ENCODE measurements at regions not wholly inside any gene's neighbourhood (a gene's known extent, or its start where the extent isn't known, plus 50 kb on each side); places are given as distances from the start of the nearest gene placed in this dataset.
"Not testable (repeated sequence)": the region's sequence is repeated elsewhere in the genome, so short reads cannot be mapped to it uniquely, and the experiment has no call there.

DNA sequence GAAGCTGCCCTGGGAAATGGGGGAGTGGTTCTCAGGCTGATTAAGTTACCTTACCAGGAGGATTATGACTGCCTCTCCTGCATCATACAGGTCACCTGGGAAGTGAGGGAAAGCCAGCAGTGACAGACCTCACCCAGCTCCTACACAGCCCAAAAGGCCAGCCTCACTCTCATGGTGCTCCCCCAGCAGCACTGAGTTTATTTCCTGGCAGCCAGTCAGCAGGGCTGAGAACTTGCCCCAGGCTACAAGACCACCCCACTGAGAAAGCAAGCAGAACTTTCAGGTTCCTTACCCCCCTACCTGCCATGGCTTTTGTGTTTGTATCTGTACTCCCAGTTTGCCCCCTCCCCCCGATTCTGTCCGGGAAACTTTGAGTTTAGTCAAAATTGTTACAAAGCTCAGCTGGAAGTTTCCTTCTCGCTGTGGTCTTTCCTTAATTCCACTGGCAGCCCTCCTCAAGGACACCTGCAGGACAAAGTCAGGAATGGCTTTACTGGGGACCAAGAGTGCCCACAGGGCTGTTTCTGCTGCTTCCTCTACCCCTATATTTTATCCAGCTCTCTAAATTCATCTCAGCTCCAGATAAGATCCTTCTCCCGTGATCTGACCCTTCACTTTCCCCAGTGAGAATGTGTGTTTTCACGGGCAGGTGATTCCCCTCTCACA, 649.8 kb upstream of the MBL2 start:
- DNase-seq, result no peak

DNA sequence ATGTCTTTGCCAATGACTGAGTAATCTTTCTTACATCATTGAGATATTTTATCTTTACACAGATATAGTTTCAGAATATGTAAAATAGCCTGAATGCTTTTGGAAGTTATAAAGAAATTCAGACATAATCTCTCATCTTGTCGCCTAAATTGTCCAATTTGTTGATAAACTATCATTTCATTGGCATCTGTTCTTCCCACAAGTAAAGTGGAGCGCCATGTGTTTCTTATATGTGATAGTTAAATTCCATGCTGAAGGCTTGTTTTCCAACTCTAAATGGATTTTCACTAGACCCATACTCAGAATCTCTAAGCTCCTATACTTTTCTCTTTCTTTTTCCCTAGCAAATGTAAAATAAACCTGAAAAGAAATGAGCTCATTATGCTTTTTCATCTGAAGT, 640.1 kb upstream of the MBL2 start:
- DNase-seq, result no peak

DNA sequence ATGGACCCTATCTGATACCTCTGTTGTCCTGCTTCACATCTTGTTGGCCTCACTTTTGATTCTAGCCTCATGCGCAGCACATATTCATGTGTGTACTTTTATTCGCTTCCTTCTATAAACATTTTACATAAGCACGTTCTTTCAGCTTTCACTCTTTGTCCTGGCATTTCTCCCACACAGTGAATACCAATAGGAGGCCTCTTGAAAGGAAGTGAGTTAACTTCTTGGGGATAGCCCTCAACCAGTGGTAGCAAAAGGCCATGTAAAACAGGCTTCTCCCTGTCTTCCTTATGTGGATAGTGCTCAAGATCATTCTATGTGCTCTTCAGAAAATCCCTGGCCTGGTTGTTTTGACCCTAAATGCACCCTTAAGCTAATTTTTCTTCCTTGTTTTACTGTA, 633.9 kb upstream of the MBL2 start:
- no peak for DNase-seq

DNA sequence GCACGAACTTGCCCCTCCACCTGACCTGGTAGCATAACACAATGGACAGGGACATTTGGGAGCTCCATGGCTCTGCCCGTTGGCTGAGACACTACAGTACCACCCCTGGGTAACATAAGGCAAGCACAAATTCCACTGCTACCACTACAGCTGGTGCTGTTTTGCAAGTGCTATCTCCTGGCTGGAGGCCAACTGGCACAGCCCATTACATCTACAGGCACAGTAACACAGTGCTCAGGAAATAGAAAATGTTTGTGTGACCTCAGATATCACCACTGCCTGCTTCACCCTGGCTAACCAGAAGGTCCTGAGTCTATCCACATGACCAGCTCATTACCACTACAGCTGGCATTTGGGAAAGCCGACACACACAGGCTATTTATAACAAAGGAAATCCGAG, 631.1 kb upstream of the MBL2 start:
- DNase-seq, result no peak

- no peak for DNase-seq
Observed at GRCh38 chr10:53402594-53402993, 630.0 kb upstream of the MBL2 start.

- DNase-seq, result no peak
Observed at GRCh38 chr10:53401536-53401935, 629.0 kb upstream of the MBL2 start.

GRCh38 chr10:53396876-53397275, 624.3 kb upstream of the MBL2 start:
- DNase-seq, result no peak

DNA sequence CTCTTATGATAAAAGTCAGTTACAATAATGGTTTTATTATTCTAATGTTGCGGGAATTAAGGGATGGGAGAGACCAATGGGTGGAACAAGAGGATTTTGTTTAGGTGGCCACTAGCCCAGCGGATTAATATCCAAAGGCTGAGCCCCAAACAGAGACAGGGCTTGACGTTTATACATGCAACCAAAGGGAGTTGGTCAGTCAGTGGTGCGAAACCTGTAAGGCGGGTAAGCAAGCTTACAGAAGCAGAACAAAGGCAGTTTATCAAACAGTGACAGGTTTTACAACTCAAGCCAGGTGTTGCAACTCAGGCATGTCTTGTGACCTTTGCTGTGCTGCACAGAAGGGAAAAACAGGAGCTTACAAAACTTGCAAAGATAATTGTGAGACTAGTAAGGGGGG, 622.9 kb upstream of the MBL2 start:
- no peak for DNase-seq

GRCh38 chr10:53387562-53387961, 615.0 kb upstream of the MBL2 start:
- DNase-seq, result no peak

DNA sequence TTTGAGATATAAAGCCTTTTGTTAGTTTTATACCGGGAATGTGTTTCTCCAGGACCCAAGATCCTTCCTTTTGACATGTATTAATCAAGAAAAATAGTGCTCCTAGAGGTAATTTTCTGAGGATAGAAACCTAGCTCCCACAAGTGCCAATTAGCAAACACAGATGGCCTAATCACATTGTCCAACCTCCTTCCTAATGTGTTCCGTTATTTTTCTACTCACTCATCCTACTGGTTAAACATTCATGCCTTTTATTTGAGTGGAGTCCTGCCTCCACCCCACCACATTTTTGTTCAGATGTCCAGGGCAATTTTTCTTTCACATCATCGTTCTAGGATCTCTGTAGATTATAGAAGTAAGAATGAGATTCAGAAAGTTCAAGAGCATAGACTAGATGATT, 610.0 kb upstream of the MBL2 start:
- no peak for DNase-seq

DNA sequence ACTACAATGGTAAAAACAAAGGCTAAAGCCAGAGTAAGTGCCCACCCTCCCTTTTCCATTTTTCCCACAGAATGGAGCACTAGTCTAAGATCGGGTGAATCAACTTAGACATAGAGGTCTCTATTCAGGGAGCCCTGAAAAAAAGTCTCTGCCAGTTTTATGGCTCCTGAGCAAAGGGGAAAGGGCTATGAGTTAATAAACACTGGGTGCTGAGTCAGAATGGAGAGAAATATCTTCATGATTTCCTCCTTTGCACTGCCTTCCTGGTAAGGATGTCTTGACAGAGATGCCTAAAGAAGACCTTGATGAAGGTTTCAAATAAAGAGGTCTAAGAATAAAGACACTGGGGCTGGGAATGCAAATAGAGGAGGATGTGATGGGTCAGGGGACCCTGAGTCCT, 607.4 kb upstream of the MBL2 start:
- DNase-seq, result no peak

GRCh38 chr10:53370347-53370746, 597.8 kb upstream of the MBL2 start:
- no peak for DNase-seq

GRCh38 chr10:53361936-53362335, 589.4 kb upstream of the MBL2 start:
- DNase-seq, result no peak

DNA sequence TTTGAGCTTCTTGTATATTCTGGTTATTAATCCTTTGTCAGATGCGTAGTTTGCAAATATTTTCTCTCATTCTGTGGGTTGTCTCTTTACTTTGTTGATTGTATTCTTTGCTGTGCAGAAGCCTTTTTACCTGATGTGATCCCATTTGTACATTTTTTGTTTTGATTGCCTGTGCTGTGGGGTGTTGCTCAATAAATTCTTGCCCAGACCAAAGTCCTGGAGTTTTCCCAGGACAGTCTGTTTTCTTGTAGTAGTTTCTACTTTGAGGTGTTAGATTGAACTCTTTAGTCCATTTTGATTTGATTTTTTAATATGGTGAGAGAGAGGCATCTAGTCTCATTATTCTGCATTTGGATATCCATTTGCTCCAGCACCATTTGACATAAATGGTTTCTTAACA, 588.7 kb upstream of the MBL2 start:
- no peak for DNase-seq

GRCh38 chr10:53358978-53359377, 586.4 kb upstream of the MBL2 start:
- DNase-seq, result not testable (repeated sequence)

DNA sequence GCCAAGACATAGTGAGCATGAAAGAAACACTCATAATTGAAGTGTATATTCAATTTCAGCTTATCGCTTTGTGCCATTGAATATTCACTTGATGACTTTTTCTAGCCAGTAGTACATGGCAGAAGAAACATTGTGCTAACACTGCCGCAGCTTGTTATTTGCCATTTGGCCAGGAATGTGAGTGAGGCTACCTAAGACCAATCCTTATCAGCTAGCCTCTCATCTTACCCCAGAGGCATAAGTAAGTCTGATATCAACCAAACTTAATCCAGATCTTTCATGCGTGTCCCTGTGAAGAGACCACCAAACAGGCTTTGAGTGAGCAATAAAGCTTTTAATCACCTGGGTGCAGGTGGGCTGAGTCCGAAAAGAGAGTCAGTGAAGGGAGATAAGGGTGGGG, 586.0 kb upstream of the MBL2 start:
- DNase-seq, result no peak

- no peak for DNase-seq
Observed at GRCh38 chr10:53357587-53357986, 585.0 kb upstream of the MBL2 start.

DNA sequence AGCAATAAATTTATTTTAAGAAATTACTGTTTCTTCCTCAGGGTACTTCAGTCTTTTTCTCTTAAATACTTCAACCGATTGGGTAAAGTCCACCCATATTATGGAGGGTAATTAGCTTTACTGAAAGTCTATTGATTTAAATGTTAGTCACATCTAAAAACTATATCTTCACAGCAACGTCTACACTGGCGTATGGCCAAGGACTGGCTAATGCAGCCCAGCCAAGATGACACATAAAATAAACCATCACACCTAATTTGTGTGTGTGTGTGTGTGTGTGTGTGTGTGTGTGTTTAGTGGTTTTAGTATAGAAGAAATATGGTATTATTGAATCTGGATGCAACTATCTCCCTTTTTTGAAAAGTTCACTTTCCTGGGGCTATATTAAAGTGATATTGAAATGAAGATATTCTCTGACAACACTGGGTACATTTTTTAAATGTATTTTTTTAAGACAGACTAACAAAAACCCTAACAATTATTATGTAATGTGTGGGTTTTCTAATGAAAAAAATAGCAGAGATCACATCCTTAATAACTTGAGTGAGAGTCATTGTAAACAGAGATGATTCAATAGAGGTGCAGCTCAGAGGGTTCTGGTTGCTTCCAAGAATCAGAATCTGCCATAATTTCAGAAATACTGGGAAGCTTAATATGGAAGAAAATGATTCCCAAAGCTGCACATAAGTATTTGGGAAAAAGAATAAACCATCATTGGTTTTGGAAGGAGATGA, 584.2 kb upstream of the MBL2 start:
- no peak for DNase-seq

DNA sequence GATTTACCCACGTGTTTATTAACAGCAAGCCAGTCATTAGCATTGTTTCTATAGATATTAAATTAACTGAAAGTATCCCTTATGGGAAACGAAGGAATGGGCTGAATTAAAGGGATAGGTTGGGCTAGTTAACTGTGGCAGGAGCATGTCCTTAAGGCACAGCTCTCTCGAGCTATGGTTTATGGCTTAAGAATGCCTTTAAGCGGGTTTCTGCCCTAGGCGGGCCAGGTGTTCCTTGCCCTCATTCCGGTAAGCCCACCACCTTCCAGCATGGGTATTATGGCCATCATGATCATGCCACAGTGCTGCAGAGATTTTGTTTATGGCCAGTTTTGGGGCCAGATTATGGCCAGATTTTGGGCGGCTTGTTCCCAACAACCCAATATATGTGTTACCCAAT, 569.9 kb upstream of the MBL2 start:
- DNase-seq, result not testable (repeated sequence)

DNA sequence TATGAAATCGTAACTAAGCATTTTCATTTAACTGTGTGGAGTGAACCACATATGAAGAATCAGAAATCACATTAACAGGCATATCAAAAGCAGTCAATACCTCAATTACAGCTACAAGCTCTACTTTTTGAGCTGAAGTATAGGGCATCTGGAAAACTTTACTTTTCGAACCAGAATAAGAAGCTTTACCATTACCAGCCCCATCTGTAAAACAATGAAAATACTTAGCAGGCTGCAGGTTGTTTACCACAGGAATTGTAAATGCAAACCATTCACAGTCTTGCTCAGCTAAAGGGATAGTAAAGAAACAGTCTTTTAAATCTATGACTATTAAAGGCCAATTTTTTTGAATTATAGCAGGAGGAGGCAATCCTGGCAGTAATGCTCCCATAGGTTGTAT, 565.6 kb upstream of the MBL2 start:
- DNase-seq, result not testable (repeated sequence)

DNA sequence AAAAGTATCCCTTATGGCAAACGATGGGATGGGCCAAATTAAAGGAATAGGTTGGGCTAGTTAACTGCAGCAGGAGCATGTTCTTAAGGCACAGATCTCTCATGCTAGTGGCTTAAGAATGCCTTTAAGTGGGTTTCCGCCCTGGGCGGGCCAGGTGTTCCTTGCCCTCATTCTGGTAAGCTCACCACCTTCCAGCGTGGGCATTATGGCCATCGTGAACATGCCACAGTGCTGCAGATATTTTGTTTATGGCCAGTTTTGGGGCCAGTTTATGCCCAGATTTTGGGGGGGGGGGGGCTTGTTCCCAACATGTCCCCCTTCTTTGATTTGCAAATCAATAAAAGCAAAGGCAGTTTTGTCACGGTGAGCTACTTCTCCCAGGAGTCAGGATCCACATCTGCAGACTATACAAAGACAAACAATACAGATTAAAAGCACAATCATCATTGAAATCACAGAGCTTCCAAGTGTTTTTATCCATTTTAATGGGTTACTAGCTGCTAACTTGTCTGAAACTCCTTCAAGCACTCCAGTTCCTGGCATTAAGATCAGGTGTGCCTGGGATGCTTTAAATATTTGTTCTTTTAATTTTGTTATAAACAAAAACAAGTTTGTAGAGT, 563.3 kb upstream of the MBL2 start:
- not testable (repeated sequence) for DNase-seq

DNA sequence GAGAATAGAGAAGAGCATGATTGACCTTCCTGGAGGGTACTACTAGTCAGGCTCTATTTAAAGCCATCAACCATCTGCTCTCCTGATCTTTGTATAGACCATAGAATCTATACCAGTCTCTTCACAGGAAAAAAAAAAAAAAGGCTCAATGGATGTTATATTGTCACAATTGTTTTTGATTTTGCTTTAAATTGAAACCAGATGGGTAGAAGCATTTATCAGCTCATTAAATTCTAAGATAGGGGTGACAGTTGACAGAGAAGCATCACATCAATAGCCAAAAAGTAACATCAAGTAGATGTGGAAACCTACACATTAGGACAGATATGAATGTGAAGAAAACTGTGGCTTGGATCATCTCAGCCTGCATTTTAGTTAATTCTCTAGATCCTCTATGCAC, 558.9 kb upstream of the MBL2 start:
- no peak for DNase-seq

- not testable (repeated sequence) for DNase-seq
Observed at GRCh38 chr10:53326401-53327305, 554.1 kb upstream of the MBL2 start.

All from SW 1271 (cell line).